Colonic mucosa (tissue), 4 donors: ENCODE measurements at regions not wholly inside any gene's neighbourhood (a gene's known extent, or its start where the extent isn't known, plus 50 kb on each side); places are given as distances from the start of the nearest gene placed in this dataset.

ENCODE experiments used
- DNase-seq: peaks from one replicate; pipeline ENCODE4 v3.0.0-alpha.2; 2020
- H3K27ac ChIP-seq: fragments of 200-600 bp; one replicate; pipeline ENCODE4 v1.8.0; 2021
- H3K27me3 ChIP-seq: fragments of 200-600 bp; one replicate; pipeline ENCODE4 v1.8.0; 2021
- H3K36me3 ChIP-seq: fragments of 200-600 bp; one replicate; pipeline ENCODE4 v1.8.0; 2021
- H3K4me1 ChIP-seq: fragments of 200-600 bp; one replicate; pipeline ENCODE4 v1.8.0; 2021; ENCODE audit warnings: mild to moderate bottlenecking
- H3K4me3 ChIP-seq: fragments of 200-600 bp; one replicate; pipeline ENCODE4 v1.8.0; 2021
- H3K9ac ChIP-seq, 2 donors: one replicate each; pipeline ENCODE4 v1.7.0; 2013; ENCODE audit warnings: control low read depth in 2 of 2, low read depth in 2 of 2, low read length in 2 of 2
- H3K9me3 ChIP-seq: fragments of 200-600 bp; one replicate; pipeline ENCODE4 v1.8.0; 2021
- CTCF ChIP-seq: fragments of 200-600 bp; IDR thresholded peaks from one replicate; pipeline ENCODE4 v1.8.0; 2022; ENCODE audit warnings: antibody characterized with exemption, mild to moderate bottlenecking
- intact Hi-C: fragments of 100-400 bp; cut with DNase I; formaldehyde crosslinking; loops from one replicate; pipeline ENCODE4 v1.14.1; 2022
- donor health status: healthy.
- donor health status: DM: no; HTN: no; CAD: no.
- donor health status: DM: no; HTN: no; CAD: no.

- no peaks in the 10 kb centered on the region for H3K27me3 ChIP-seq
- no peaks in the 10 kb centered on the region for H3K4me1 ChIP-seq
- no peaks in the 10 kb centered on the region for H3K36me3 ChIP-seq
- no peaks in the 10 kb centered on the region for H3K9me3 ChIP-seq
- DNase-seq: no peak
- no peak overlapping the region for H3K4me3 ChIP-seq
- H3K9ac ChIP-seq: no peak overlapping the region
- no peak for TF ChIP-seq CTCF
- intact Hi-C loops: no loop called here
- H3K27ac ChIP-seq: no peak overlapping the region
These were observed 63.4 kb upstream of the LCTL start for GRCh38 chr15:66628976-66629723.

- H3K9ac ChIP-seq: no peak overlapping the region
- H3K27ac ChIP-seq: no peak overlapping the region
- DNase-seq: no peak
- H3K36me3 ChIP-seq: no peaks in the 10 kb centered on the region
- no peaks in the 10 kb centered on the region for H3K4me1 ChIP-seq
- no peaks in the 10 kb centered on the region for H3K27me3 ChIP-seq
- intact Hi-C loops: no loop called here
- H3K9me3 ChIP-seq: no peaks in the 10 kb centered on the region
- TF ChIP-seq CTCF: no peak
- H3K4me3 ChIP-seq: no peak overlapping the region
These were observed 64.2 kb upstream of the LCTL start for GRCh38 chr15:66629817-66630576.

- H3K27me3 ChIP-seq: no peaks in the 10 kb centered on the region
- H3K27ac ChIP-seq: no peak overlapping the region
- H3K9ac ChIP-seq: no peak overlapping the region
- intact Hi-C loops: no loop called here
- no peaks in the 10 kb centered on the region for H3K9me3 ChIP-seq
- no peak for TF ChIP-seq CTCF
- no peaks in the 10 kb centered on the region for H3K36me3 ChIP-seq
- no peak overlapping the region for H3K4me3 ChIP-seq
- no peak for DNase-seq
- H3K4me1 ChIP-seq: no peaks in the 10 kb centered on the region
These were observed 65.1 kb upstream of the LCTL start for GRCh38 chr15:66630801-66631351.

GRCh38 chr15:66631616-66632263 lies 65.9 kb upstream of the LCTL start:
- intact Hi-C loops: no loop called here
- no peaks in the 10 kb centered on the region for H3K27me3 ChIP-seq
- H3K27ac ChIP-seq: no peak overlapping the region
- DNase-seq: no peak
- no peak overlapping the region for H3K9ac ChIP-seq
- no peak overlapping the region for H3K4me3 ChIP-seq
- H3K36me3 ChIP-seq: no peaks in the 10 kb centered on the region
- H3K9me3 ChIP-seq: no peaks in the 10 kb centered on the region
- no peaks in the 10 kb centered on the region for H3K4me1 ChIP-seq
- no peak for TF ChIP-seq CTCF

DNA sequence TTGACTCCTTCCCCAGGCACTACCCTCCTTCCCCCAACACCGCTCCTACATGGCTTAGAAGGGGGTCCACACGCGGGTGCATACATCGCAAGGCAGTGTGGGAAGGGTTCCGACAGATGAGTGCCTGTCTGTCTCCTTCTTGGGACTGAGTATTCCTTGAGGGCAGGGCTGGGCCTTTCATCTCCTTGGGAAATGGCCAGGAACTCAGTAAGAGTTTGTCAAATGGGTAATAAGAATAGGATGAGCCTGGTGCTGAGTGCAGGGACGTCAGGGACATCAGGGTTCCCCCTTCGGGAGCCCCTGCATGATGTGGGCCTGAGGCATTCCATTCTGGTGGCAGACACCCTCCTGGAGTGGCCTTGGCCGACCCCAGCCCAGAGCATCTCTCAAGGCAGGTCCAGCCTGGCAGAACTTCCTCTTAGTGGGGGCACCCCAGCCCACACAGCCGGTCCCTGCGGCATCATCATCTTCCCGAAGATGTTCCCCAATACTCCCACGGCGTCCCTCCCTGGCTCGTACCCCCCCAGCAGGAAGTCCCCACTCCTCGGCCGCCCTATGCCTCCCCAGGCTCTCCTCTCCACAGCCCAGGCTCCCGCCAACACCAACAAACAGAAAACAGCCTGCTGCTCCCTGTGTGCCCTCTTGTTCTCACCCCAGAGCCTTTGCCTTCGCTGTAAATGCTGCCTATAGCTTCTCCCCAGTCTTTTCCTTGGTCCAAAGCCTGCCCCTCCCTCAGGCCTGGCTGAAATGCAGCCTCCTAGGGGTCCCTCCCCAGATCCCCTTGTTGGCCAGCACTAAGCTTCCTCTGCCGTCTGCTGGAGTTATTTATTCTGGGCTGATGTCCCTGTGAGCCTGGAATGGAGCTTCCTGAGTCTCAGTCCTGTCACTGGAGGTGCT lies 67.5 kb upstream of the LCTL start:
- no peak overlapping the region for H3K9ac ChIP-seq
- no peak for TF ChIP-seq CTCF
- DNase-seq: no peak

More for the DNA sequence above, 67.5 kb upstream of the LCTL start:
- intact Hi-C loops: no loop called here
- Histone ChIP-seq H3K27me3 (no peaks in the 10 kb centered on the region), H3K4me3 (no peak overlapping the region), H3K4me1 (no peaks in the 10 kb centered on the region), H3K27ac (no peak overlapping the region), H3K36me3 (no peaks in the 10 kb centered on the region), H3K9me3 (no peaks in the 10 kb centered on the region)
